Islet of Langerhans (tissue), 1 donor: ENCODE measurements at regions not wholly inside any gene's neighbourhood (a gene's known extent, or its start where the extent isn't known, plus 50 kb on each side); places are given as distances from the start of the nearest gene placed in this dataset.

ENCODE experiments used
- FAIRE-seq: peaks from one replicate; lab custom pipeline; 2011; peaks lifted over from hg19 to GRCh38; lab: Jason Lieb, UNC

DNA sequence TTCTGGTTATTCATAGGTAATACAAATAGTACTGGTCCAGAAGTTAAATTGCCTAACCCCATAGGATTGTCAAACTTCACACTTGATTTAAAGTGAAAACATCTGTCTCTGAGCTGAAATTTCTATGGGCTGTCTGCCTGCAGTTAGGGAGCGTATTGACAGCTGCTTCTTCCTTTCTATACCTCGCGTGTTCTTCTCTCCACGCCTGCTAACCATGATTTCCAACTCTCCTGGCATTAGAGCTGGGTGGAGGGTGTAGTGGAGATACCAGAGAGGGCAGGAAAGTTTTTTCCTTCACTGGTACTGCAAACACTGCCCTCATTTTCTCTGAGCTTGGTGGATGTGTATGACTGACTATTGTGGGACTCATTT, 429.0 kb upstream of the FBXO33 start:
- no peak for FAIRE-seq

DNA sequence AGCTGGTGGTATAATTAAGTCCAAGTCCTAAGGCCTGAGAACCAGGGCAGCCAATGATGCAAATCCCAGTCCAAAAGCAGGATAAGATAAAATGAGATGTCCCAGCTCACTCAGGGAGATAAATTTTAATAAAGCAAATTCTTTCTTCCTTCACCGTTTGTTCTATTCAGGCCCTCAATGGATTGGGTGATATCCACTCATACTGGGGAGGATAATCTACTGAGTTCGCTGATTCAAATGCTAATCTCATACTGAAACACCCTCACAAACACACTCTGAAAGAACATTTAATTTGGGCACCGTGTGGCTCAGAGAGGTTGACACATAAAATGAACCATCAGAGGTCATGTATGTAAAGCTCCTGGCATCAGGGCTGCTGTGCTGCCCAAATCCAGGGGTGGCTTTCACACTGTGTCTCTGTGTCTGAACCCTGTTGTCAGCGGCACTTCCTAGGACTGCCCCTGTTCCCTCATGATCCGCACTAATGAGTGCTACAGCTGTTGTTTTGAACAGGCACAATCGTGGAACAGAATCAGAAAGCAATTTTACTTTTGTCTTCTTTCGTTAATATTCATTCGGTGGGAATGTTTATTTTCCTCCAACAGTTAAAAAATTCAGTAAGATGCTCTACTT, 428.5 kb upstream of the FBXO33 start:
- FAIRE-seq = no peak

DNA sequence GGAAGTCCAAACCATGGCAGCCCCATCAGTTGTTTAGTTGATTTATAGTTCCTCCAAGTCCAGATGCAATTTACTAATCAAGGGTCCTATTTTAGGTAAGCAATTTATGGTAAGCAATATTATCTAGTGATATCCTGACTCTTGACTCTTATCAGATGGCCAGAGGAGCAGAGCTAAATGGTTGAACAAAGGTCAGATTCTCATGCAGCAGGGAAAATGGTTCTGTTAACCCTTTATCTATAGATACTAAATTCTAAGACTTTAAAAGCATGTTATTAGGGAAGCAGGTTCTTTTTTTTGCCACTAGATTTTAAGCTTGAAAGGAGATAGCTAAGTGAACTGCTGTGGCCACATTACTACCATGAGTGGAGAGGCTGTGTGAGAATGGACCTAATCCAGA, 427.1 kb upstream of the FBXO33 start:
- no peak for FAIRE-seq

- FAIRE-seq = no peak
These were observed 425.3 kb upstream of the FBXO33 start for GRCh38 chr14:39857376-39858055.

DNA sequence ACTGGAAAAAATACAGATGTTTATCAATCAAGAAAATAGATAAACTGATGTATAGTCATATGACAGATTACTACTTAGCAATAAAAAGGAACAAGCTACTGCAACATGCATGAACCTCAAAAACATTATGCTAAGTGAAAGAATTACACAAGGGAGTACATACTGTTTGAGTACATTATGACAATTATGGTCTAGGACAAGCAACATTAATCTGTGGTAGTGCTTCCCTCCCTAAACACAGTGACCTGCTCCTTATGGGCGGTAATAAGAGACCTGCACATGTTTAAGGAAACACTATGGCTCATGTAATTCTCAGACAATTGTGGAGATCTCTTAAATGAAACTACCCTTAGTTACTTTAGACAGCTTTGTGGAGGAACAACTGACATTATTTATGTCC, 421.2 kb upstream of the FBXO33 start:
- FAIRE-seq = no peak

DNA sequence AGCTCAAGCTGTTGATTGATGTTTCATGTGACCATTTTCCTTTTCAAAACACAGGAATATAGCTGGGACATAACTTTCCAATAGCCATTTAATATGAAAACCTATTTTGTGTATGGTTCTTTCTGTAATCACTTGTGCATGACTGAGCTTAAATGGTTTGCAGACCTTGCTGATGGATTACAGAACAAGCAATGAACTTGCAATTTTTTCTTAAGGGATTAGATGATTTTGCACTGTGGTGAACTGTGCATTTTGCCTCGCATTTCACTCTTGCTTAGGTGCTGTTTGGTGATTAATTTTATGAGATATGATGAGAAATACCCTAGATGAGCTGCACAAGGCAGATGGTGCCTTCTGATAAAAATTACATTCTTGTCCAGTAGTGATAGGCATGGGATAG, 419.0 kb upstream of the FBXO33 start:
- FAIRE-seq = no peak

- no peak for FAIRE-seq
These were observed 415.6 kb upstream of the FBXO33 start for GRCh38 chr14:39847852-39848251.

DNA sequence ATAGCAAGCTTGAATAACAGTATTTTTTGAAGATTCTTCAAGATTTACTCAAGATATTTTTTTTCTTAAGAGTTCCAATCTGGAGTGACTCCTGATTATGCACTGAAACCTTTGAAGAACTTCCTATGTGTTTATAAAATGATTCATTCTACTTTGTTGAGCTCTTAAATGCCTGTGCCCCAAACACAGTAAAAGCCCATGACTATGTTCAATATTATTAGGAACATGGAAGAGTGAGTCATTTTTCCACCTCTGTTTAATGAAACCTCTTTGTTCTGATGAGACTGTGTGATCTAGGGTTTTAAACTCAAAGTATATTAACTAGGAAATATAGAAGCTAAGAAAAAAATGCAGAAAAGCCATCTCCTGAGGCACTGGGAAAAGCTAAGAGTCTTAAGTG, 415.0 kb upstream of the FBXO33 start:
- no peak for FAIRE-seq

DNA sequence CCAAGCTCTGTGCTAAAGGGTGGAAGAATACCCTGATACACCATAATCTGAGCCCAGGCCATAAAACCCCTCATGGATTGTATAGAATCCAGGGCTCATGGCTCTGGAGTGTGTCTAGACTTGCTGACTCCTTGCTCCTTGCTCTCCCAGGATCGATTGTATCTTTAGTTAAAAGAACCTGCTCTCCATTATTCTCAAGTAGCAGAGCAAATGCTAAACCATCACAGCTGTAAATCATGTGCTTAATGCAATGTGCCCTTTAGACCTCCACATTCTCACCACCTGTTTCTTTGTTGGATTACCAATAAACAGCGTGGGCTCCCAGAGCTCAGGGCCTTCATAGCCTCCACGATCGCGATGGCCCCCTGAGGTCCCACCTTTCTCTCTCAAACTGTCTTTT, 411.6 kb upstream of the FBXO33 start:
- FAIRE-seq = no peak

DNA sequence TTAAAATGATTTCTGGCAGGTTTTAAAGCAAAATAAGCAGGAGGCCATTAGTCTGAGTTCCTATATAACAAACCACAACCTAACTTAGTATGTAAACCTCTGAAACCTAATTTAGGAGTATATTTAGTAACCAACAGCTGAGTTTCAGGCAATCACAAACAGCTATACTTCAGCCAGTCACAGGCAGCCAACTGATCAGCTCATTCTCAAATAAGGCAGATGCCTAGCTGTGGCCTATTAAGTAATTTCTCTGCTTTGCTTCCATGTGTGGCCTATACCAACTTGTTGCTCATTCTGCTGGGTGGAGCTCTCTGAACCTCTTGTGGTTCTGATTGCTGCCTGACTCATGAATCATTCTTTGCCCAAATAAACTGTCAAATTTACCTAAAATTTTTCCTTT, 408.9 kb upstream of the FBXO33 start:
- no peak for FAIRE-seq

GRCh38 chr14:39827901-39828655, 395.8 kb upstream of the FBXO33 start:
- FAIRE-seq = no peak

- no peak for FAIRE-seq
These were observed 380.5 kb upstream of the FBXO33 start for GRCh38 chr14:39812532-39813320.

GRCh38 chr14:39807271-39807670, 375.0 kb upstream of the FBXO33 start:
- FAIRE-seq = no peak

- no peak for FAIRE-seq
These were observed 352.2 kb upstream of the FBXO33 start for GRCh38 chr14:39784461-39784860.

DNA sequence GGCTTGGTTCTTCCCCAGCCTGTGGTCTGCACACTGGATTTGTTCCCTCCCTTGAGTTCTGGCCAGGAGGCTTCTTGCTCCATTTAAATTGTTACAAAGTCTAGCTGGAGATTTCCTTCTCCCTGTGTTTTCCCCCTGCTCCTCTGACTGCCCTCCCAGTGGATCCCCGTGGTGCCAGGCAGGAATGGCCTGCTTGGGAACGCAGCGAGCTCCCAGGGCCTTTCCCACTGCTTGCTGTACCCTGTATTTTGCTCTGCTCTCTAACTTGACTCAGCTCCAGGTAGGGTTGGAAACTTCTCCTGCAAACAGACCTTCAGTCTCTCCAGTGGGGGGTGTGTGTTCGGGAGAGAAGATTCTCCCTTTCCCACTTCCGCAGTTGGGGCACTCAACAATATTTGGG, 349.2 kb upstream of the FBXO33 start:
- FAIRE-seq = no peak

- FAIRE-seq = no peak
These were observed 341.3 kb upstream of the FBXO33 start for GRCh38 chr14:39773387-39774126.

GRCh38 chr14:39772627-39773026, 340.4 kb upstream of the FBXO33 start:
- FAIRE-seq = no peak

DNA sequence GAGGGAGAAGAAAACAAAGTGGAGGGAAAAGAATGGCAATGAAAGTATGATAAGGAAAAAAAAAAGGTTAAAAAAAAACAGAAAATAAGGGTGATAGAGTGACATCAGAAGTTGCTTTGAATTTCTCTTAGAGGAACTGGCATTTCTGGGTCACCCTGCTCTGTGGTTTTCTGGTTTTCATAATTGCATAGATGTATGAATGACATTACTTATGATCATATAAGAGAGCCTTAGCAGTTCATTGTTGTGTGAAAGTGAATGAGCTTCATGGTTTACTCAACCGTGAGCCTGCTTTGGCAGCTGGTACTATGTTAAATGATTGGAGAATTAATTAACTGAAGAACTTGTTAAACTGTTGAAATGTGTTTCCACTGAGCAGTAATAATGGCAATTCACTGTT, 336.4 kb upstream of the FBXO33 start:
- FAIRE-seq = no peak

DNA sequence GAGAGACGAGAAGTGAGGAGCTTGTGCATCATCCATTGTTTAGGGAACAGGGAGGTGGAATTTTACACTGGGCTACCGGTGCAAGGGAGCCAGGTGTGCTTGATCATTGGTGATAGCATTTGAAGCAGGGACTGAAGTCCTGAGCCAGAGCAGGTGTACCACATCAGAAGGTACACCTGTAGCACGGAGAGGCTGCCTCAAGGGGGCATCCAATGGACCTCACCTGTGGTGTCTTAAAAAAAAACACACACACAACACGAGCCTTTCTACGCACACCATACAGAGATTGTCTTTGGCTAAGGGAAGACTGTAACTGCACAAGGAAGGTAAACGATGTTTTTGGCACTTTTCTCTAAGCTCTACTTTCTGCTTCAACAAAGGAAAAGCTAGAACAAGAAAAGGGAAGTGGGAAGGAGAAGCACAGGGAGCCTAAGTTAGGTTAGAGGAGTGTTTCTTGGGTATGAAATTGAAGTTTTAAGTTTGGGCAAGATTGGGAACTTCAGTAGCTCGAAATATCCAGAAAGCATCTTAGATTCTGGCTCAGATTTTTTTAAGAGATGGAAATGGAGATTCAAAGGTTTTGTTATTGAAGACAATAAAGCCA, 334.3 kb upstream of the FBXO33 start:
- no peak for FAIRE-seq

GRCh38 chr14:39765676-39766075, 333.4 kb upstream of the FBXO33 start:
- no peak for FAIRE-seq

- FAIRE-seq = no peak
These were observed 331.2 kb upstream of the FBXO33 start for GRCh38 chr14:39763402-39763890.
